Skin epidermis (tissue), 12 donors: ENCODE measurements at regions not wholly inside any gene's neighbourhood (a gene's known extent, or its start where the extent isn't known, plus 50 kb on each side); places are given as distances from the start of the nearest gene placed in this dataset.
"Not testable (repeated sequence)": the region's sequence is repeated elsewhere in the genome, so short reads cannot be mapped to it uniquely, and the experiment has no call there.

Experiments used
- H3K27ac ChIP-seq, 21 experiments: fragments of 200-600 bp; sonication (generic) in 11 of 21; one replicate each; pipeline ENCODE4 v1.5.0; 2020; ENCODE audit warnings: mild to moderate bottlenecking in 3 of 21, inconsistent platforms in 2 of 21, moderate library complexity in 2 of 21
- H3K4me3 ChIP-seq, 7 experiments: fragments of 200-600 bp; sonication (generic) in 2 of 7; one replicate each; pipeline ENCODE4 v1.5.0; 2020; ENCODE audit warnings: inconsistent platforms in 2 of 7, mild to moderate bottlenecking in 2 of 7, moderate library complexity in 1 of 7

- Histone ChIP-seq H3K4me3 (no peak overlapping the region), H3K27ac (no peak overlapping the region)
These were observed 337.5 kb downstream of the LRRIQ3 start for GRCh38 chr1:73860421-73860950.

GRCh38 chr1:73859227-73859626 is 338.7 kb downstream of the LRRIQ3 start:
- H3K4me3 ChIP-seq = no peak overlapping the region
- H3K27ac ChIP-seq = no peak overlapping the region

DNA sequence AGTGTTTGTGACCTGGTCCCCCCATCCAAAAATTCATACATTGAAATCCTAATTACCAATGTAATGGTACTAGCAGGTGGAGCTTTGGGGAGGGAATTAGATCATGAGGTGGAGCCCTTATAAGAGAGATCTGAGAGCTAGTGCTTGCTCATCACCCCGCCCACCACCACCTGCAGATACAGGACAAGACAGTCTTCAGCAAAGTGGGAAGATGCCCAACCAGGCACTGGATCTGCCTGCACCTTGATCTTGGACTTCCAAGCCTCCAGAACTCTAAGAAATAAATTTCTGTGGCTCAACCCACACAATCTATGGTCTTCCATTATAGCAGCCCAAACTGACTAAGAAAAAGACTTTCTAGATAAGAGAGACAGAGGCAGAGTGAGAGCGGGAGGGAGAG is 343.4 kb downstream of the LRRIQ3 start:
- Histone ChIP-seq H3K27ac (no peak overlapping the region), H3K4me3 (no peak overlapping the region)

- Histone ChIP-seq H3K27ac (no peak overlapping the region), H3K4me3 (no peak overlapping the region)
These were observed 355.5 kb downstream of the LRRIQ3 start for GRCh38 chr1:73842436-73842835.

- Histone ChIP-seq H3K4me3 (no peak overlapping the region), H3K27ac (no peak overlapping the region)
These were observed 358.1 kb downstream of the LRRIQ3 start for GRCh38 chr1:73839922-73840321.

- no peak overlapping the region for H3K27ac ChIP-seq
- no peak overlapping the region for H3K4me3 ChIP-seq
These were observed 365.4 kb downstream of the LRRIQ3 start for GRCh38 chr1:73832276-73833181.

DNA sequence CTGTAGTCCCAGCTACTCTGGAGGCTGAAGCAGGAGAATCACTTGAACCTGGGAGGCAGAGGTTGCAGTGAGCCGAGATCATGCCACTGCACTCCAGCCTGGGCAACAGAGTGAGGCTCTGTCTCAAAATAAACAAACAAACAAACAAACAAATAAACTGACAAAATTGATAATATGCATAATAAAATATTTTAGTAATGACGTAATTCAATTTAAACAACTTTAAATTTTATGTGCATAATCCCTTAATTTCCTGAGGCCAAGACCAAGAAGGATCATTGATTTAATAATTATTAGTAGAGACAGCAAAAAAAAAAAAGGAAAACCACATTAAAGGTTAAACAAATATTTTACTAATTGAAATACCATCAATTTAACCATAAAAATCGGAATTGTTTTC is 370.7 kb downstream of the LRRIQ3 start:
- H3K27ac ChIP-seq, H3K4me3 ChIP-seq: not testable (repeated sequence)

DNA sequence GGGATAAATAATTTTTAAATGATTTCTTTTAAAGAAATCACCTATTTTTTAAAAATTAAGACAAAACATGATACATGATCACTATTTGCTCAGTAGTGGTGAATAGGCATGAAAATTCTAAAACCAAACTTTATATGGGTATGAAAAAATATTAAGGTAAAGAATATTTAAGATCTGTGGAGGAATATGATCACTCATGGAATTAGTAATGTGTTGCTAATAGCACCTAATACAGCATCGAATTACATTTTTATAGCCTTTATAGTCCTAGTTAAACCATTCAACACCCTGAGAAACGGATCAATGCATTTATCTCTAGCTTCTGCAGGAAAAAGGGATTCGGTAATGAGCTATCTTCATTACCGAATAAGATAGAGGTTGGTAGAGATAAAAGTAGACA is 373.9 kb downstream of the LRRIQ3 start:
- Histone ChIP-seq H3K27ac (no peak overlapping the region), H3K4me3 (no peak overlapping the region)

DNA sequence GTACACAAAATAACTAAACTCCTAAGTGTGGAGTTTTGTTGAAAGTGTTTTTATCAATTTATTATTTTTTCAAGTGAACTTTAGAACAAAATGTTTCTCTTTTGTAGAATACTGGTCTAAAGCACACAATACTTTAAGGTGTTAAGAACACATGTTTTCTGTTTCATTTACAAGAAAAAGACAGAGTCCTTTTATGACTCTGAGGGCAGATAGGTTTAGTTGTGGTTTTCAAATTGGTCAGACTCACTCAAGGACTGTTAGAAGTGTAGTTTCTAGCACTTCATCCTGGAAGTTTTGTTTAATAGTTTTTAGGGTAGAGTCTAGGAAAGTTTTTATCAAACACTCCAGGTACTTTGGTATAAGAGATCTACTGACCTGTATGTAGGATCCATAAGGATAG is 376.5 kb downstream of the LRRIQ3 start:
- no peak overlapping the region for H3K4me3 ChIP-seq
- H3K27ac ChIP-seq = no peak overlapping the region

- Histone ChIP-seq H3K4me3 (no peak overlapping the region), H3K27ac (no peak overlapping the region)
These were observed 377.1 kb downstream of the LRRIQ3 start for GRCh38 chr1:73820843-73821242.

GRCh38 chr1:73813716-73814115 is 384.3 kb downstream of the LRRIQ3 start:
- Histone ChIP-seq H3K27ac (no peak overlapping the region), H3K4me3 (no peak overlapping the region)

DNA sequence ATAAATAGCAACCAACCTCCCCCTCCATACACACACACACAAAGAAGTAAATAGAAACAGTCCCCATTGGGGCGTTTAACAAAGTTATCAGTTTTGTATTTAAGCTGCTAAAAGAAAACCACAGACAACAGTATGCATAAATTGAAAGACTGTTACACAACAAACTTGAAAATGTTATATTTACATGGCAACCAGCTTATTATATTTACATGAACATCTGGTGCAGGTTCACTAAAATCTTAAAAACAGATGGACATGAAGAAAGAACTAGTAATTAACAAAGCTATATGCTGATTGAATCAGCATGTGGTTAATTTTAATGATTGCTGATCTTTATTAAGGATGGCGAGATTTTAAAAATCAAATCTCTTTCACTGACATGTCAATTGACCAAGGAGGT is 384.7 kb downstream of the LRRIQ3 start:
- no peak overlapping the region for H3K27ac ChIP-seq
- H3K4me3 ChIP-seq = no peak overlapping the region

- Histone ChIP-seq H3K4me3 (no peak overlapping the region), H3K27ac (no peak overlapping the region)
These were observed 386.2 kb downstream of the LRRIQ3 start for GRCh38 chr1:73811798-73812197.

DNA sequence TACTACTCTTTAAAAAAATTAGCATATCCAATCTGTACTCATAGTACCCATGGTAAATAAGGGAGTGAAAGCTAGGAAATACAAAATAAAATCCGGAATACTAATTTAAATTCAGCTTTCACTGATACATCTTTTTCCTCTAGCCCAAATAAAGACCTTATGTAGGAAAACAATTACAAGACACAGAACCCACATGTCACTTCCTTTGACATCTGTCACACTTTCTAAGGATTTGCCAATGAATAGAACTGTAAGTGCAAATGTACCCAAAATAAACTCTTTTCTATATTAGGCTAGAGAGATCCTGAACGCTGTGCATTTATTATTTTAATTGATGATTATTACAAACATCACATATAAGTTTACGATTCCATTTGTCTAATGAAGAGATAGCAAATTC is 393.0 kb downstream of the LRRIQ3 start:
- Histone ChIP-seq H3K4me3 (no peak overlapping the region), H3K27ac (no peak overlapping the region)

DNA sequence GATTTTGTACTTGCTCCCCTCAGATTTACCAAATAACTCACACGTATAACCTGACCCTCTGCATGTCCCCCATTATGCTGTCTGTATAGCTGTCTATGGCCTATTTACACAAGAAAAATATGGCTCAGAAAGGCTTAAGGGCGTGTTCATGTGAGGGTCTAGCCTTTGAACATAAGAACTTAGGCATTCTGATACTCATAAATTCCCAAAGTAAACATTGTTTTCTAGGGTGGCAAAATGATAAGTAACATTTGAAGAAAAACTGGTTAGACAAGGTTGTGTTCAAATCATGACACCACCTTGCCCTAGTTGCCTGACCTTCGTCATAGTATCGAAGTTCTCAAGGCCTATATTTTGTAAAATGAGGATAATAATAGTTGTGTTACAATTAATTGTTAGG is 394.6 kb downstream of the LRRIQ3 start:
- H3K27ac ChIP-seq = no peak overlapping the region
- H3K4me3 ChIP-seq = no peak overlapping the region

DNA sequence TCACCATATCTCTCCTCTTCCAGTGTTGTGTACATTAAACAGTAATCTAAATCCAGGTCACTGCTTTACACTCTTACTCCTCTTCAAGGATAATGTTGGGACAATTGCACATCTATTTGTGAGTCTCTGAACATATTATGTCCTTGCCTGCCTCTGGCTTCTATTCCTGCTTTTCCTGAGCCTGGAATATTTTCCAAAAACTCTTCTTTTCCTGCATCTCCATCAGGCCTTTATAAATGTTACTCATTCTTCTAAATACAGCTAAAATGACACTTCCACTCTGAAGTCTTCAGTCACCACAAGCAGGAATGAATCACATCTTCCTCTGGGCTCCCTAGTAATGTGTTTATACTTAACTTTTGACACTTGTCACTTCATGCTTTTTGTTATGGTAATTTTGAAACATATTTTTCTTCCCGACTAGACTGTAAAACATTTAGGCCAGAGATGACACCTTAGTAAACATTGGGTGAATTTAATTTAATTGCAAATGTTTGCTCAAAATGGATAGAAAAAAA is 396.0 kb downstream of the LRRIQ3 start:
- H3K27ac ChIP-seq = no peak overlapping the region

DNA sequence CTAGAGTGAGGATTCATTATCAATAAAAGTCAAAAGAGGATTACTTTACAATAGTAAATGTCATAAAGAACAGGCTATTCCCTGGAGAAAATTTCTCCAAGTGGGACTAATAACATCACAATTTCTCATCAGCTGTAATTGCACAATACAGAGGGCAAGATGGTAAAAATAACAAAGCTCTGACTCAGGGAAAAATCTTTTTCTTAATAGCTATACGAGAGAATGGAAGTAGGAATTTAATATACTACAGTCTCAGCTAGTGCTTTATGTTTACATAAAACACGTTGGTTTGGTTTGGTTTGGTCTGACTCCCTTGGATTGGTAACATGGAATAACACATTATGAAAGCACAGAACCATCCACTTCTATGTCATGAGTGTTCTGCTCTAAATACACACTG is 397.6 kb downstream of the LRRIQ3 start:
- Histone ChIP-seq H3K27ac (no peak overlapping the region), H3K4me3 (no peak overlapping the region)

More for the DNA sequence above, 396.0 kb downstream of the LRRIQ3 start:
- no peak overlapping the region for H3K4me3 ChIP-seq

GRCh38 chr1:73789965-73790364 is 408.0 kb downstream of the LRRIQ3 start:
- H3K27ac ChIP-seq = no peak overlapping the region

DNA sequence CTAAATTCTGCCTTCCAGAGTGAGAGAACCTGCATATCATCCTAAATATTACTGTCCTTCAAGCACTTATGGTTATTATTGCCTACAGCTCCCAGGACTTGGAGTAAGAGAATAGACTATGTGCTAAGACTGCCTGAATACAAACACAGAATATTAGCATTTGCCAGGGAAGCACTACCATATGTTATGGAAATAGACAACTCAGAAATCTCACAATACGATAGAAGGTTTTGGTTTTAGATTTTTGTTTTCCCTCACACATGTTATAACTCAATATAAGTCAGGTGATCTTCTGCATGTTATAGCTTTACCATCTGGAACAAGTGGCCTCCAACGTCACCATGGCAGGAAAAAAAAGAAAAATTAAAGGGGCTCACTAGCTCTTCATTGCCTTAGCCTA is 413.9 kb downstream of the LRRIQ3 start:
- no peak overlapping the region for H3K27ac ChIP-seq
- no peak overlapping the region for H3K4me3 ChIP-seq

More at GRCh38 chr1:73789965-73790364, 408.0 kb downstream of the LRRIQ3 start:
- H3K4me3 ChIP-seq = no peak overlapping the region

DNA sequence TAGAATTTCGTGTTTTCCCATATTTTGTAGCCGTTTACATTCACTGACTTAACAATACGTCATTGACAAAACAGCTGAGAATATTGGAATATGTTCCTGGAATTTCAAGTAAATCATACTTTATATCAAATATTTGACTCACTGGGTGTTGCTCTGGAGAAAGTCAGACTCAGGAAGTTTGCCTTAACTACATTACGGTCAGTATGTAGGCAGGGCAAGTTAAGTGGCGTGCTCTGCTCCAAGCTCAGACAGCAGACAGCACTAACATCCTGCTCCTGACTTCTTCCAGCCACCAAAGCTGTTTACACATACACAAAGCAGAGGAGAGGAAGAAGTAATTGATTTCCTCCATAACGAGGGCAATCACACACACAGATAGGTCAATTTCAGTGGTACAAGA is 414.6 kb downstream of the LRRIQ3 start:
- no peak overlapping the region for H3K27ac ChIP-seq
- no peak overlapping the region for H3K4me3 ChIP-seq

DNA sequence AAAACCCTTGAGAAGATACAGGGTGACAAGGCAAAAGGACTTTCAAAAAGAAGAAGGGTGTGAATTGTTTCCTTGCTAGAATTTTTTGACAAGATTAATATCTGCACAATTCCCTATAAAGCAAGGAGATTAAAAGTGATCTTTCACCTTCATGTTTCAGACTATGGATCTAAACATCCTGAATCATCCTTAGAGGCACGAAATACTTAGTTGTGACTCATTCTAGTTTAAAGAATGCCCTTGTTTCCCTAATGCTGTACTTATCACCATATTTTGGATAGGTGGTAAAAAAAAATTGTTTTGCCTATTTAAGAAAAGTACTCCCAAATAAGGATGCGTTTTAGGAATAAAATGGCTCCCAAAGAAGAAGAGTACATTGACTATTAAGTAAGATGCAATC is 415.1 kb downstream of the LRRIQ3 start:
- no peak overlapping the region for H3K4me3 ChIP-seq
- no peak overlapping the region for H3K27ac ChIP-seq
